ENCODE measurements at regions not wholly inside any gene's neighbourhood (a gene's known extent, or its start where the extent isn't known, plus 50 kb on each side); places are given as distances from the start of the nearest gene placed in this dataset.

- H3K27me3 ChIP-seq (ENCODE audit: control insufficient read depth, insufficient read depth, low read length) = no peaks in the 10 kb centered on the region
- peaks cover 6% of the 10 kb centered on the region for H3K36me3 ChIP-seq (ENCODE audit: control insufficient read depth, insufficient read depth, low read length)
- no peak overlapping the region for H3K4me3 ChIP-seq (ENCODE audit: low read depth, low read length)
- DNase-seq (ENCODE audit: low read depth) = no peak
- ChIA-PET CTCF (interaction anchor here (0.5 to 2.3 kb wide), 3 partner anchors 9 to 90 kb away, joined by 3 to 9 read pairs (median 4); no protein-coding TSS in a partner anchor), POLR2A (no interaction called here)
- TF ChIP-seq CTCF (IDR thresholded peaks at IDR 0.05; ENCODE audit: insufficient read depth, low read depth, low read length) = no peak
These were observed 253.1 kb upstream of the KLF14 start for GRCh38 chr7:130987092-130987491.

- Histone ChIP-seq H3K4me3 (ENCODE audit: low read depth, low read length) (no peak overlapping the region), H3K36me3 (ENCODE audit: control insufficient read depth, insufficient read depth, low read length) (peaks cover 5% of the 10 kb centered on the region), H3K27me3 (ENCODE audit: control insufficient read depth, insufficient read depth, low read length) (no peaks in the 10 kb centered on the region)
- ChIA-PET POLR2A (no interaction called here), CTCF (interaction anchor here (0.6 to 2.3 kb wide), 7 partner anchors 8 to 1011 kb away, joined by 3 to 9 read pairs (median 4); no protein-coding TSS in a partner anchor)
- DNase-seq (ENCODE audit: low read depth) = no peak
- TF ChIP-seq CTCF (IDR thresholded peaks at IDR 0.05; ENCODE audit: insufficient read depth, low read depth, low read length) = no peak
These were observed 254.4 kb upstream of the KLF14 start for GRCh38 chr7:130988443-130988842.

- TF ChIP-seq CTCF (IDR thresholded peaks at IDR 0.05; ENCODE audit: insufficient read depth, low read depth, low read length) = no peak
- no peak overlapping the region for H3K4me3 ChIP-seq (ENCODE audit: low read depth, low read length)
- ChIA-PET POLR2A (no interaction called here), CTCF (interaction anchor here (0.7 to 2.3 kb wide), 5 partner anchors 11 to 1012 kb away, joined by 3 to 9 read pairs (median 4); no protein-coding TSS in a partner anchor)
- H3K36me3 ChIP-seq (ENCODE audit: control insufficient read depth, insufficient read depth, low read length) = peaks cover 3% of the 10 kb centered on the region
- no peak for DNase-seq (ENCODE audit: low read depth)
- no peaks in the 10 kb centered on the region for H3K27me3 ChIP-seq (ENCODE audit: control insufficient read depth, insufficient read depth, low read length)
These were observed 255.2 kb upstream of the KLF14 start for GRCh38 chr7:130989101-130989795.

- POLR2A ChIA-PET = no interaction called here
- peaks cover 3% of the 10 kb centered on the region for H3K36me3 ChIP-seq (ENCODE audit: control insufficient read depth, insufficient read depth, low read length)
- H3K4me3 ChIP-seq (ENCODE audit: low read depth, low read length) = no peak overlapping the region
- TF ChIP-seq CTCF (IDR thresholded peaks at IDR 0.05; ENCODE audit: insufficient read depth, low read depth, low read length) = no peak
- no peaks in the 10 kb centered on the region for H3K27me3 ChIP-seq (ENCODE audit: control insufficient read depth, insufficient read depth, low read length)
- CTCF ChIA-PET = interaction anchor here (0.7 to 1.7 kb wide), 3 partner anchors 8 to 93 kb away, joined by 3 to 4 read pairs (median 4); no protein-coding TSS in a partner anchor
- no peak for DNase-seq (ENCODE audit: low read depth)
These were observed 256.3 kb upstream of the KLF14 start for GRCh38 chr7:130990178-130990832.

GRCh38 chr7:130993671-130994365, 259.8 kb upstream of the KLF14 start:
- ChIA-PET CTCF (interaction anchor here (0.6 to 4.2 kb wide), 2 partner anchors 12 to 154 kb away, joined by 3 to 31 read pairs; no protein-coding TSS in a partner anchor), POLR2A (no interaction called here)
- Histone ChIP-seq H3K4me3 (ENCODE audit: low read depth, low read length) (no peak overlapping the region), H3K36me3 (ENCODE audit: control insufficient read depth, insufficient read depth, low read length) (no peaks in the 10 kb centered on the region), H3K27me3 (ENCODE audit: control insufficient read depth, insufficient read depth, low read length) (no peaks in the 10 kb centered on the region)
- TF ChIP-seq CTCF (IDR thresholded peaks at IDR 0.05; ENCODE audit: insufficient read depth, low read depth, low read length) = no peak
- DNase-seq (ENCODE audit: low read depth) = no peak

Measured in BJ (cell line).